ENCODE measurements at regions not wholly inside any gene's neighbourhood (a gene's known extent, or its start where the extent isn't known, plus 50 kb on each side); places are given as distances from the start of the nearest gene placed in this dataset.

DNA sequence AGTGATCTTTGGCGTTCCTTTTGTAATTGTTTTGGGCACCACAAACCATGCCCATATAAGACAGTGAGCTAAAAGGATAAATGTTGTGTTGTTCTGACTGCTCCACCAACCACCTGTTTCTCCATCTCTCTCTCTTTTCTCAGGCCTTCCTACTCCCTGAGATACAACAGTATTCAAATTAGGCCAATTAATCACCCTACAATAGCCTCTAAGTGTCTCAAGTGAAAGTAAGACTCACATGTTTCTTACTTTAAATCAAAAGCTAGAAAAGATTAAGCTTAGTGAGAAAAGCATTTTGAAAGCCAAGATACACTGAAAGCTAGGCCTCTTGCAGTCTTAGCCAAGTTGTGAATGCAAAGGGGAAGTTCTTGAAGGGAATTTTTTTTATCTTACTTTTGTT, 268.8 kb upstream of the NREP start:
- Histone ChIP-seq H3K4me2 (ENCODE audit: insufficient read depth, low read length, poor library complexity, severe bottlenecking) (no peak overlapping the region), H3K27ac (replicated peaks; ENCODE audit: low read length) (no peak overlapping the region), H2BK15ac (ENCODE audit: low read length) (no peak overlapping the region), H2BK12ac (ENCODE audit: low read length) (no peak overlapping the region), H2BK120ac (ENCODE audit: low read depth, low read length) (no peak overlapping the region), H3K9me3 (replicated peaks in 1 of 2; ENCODE audit: control insufficient read depth in 2 of 2, insufficient read depth in 1 of 2, low read depth in 1 of 2, low read length in 2 of 2) (no peaks in the 10 kb centered on the region), H4K91ac (ENCODE audit: low read depth, low read length, poor library complexity) (no peak overlapping the region), H2AFZ (ENCODE audit: low read length) (no peak overlapping the region), H3K18ac (ENCODE audit: low read length) (no peak overlapping the region), H3K14ac (ENCODE audit: low read length) (no peak overlapping the region), H3K4me1 (ENCODE audit: control insufficient read depth in 2 of 2, insufficient read depth in 1 of 2, low read depth in 1 of 2, low read length in 2 of 2) (no peaks in the 10 kb centered on the region), H3K9ac (ENCODE audit: low read depth, low read length, poor library complexity) (no peak overlapping the region), H3K27me3 (ENCODE audit: control insufficient read depth in 3 of 3, insufficient read depth in 3 of 3, low read depth in 1 of 3, low read length in 3 of 3) (no peaks in the 10 kb centered on the region), H2AK5ac (ENCODE audit: low read depth, low read length) (no peak overlapping the region), H2BK5ac (ENCODE audit: low read length) (no peak overlapping the region), H3K79me1 (ENCODE audit: low read depth, low read length) (no peaks in the 10 kb centered on the region), H4K8ac (ENCODE audit: low read depth, low read length) (no peak overlapping the region), H3K36me3 (replicated peaks in 1 of 2; ENCODE audit: control insufficient read depth in 2 of 2, insufficient read depth in 2 of 2, low read length in 2 of 2) (no peaks in the 10 kb centered on the region), H3K4me3 (ENCODE audit: low read length in 2 of 2) (no peak overlapping the region), H3K23ac (ENCODE audit: low read depth, low read length, poor library complexity) (no peak overlapping the region), H3K4ac (ENCODE audit: low read length) (no peak overlapping the region)
- no peak for DNase-seq (ENCODE audit: low spot score)
- no CpG with 5 or more reads among the region's 1 CpG for WGBS, 2 donors (ENCODE audit: extremely low coverage in 2 of 2, insufficient read length in 2 of 2, insufficient replicate concordance in 1 of 2)

DNA sequence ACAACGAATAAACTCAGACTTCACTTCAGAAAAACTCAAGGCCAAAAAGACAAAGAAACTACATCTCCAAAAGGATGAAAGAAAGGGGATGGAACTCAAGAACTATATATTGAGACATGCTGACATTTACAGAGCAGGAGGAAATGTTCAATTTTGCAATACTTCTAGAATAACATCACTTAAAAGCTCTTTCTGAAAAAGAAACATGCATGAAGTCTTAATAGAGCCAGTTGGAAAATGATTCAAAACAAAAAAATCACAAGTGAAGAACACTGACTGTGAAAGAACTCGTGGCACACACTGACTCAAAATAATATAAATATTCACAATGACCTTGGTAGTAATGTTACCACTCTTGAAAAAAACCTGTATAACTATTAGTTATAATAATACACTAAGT, 267.8 kb upstream of the NREP start:
- H3K14ac ChIP-seq (ENCODE audit: low read length) = no peak overlapping the region
- no peak overlapping the region for H2BK120ac ChIP-seq (ENCODE audit: low read depth, low read length)
- H3K23ac ChIP-seq (ENCODE audit: low read depth, low read length, poor library complexity) = no peak overlapping the region
- no peak overlapping the region for H4K8ac ChIP-seq (ENCODE audit: low read depth, low read length)
- no peak for DNase-seq (ENCODE audit: low spot score)
- H3K27ac ChIP-seq (replicated peaks; ENCODE audit: low read length) = no peak overlapping the region
- H3K4me1 ChIP-seq (ENCODE audit: control insufficient read depth in 2 of 2, insufficient read depth in 1 of 2, low read depth in 1 of 2, low read length in 2 of 2) = no peaks in the 10 kb centered on the region
- no peaks in the 10 kb centered on the region for H3K79me1 ChIP-seq (ENCODE audit: low read depth, low read length)
- no CpG with 5 or more reads among the region's 2 CpGs for WGBS, 2 donors (ENCODE audit: extremely low coverage in 2 of 2, insufficient read length in 2 of 2, insufficient replicate concordance in 1 of 2)
- no peak overlapping the region for H2AFZ ChIP-seq (ENCODE audit: low read length)
- H2BK5ac ChIP-seq (ENCODE audit: low read length) = no peak overlapping the region
- H2BK15ac ChIP-seq (ENCODE audit: low read length) = no peak overlapping the region
- no peak overlapping the region for H2BK12ac ChIP-seq (ENCODE audit: low read length)
- H3K36me3 ChIP-seq (replicated peaks in 1 of 2; ENCODE audit: control insufficient read depth in 2 of 2, insufficient read depth in 2 of 2, low read length in 2 of 2) = no peaks in the 10 kb centered on the region
- H4K91ac ChIP-seq (ENCODE audit: low read depth, low read length, poor library complexity) = no peak overlapping the region
- no peak overlapping the region for H3K9ac ChIP-seq (ENCODE audit: low read depth, low read length, poor library complexity)
- no peaks in the 10 kb centered on the region for H3K9me3 ChIP-seq (replicated peaks in 1 of 2; ENCODE audit: control insufficient read depth in 2 of 2, insufficient read depth in 1 of 2, low read depth in 1 of 2, low read length in 2 of 2)
- H3K18ac ChIP-seq (ENCODE audit: low read length) = no peak overlapping the region
- H3K4ac ChIP-seq (ENCODE audit: low read length) = no peak overlapping the region
- H2AK5ac ChIP-seq (ENCODE audit: low read depth, low read length) = no peak overlapping the region
- no peak overlapping the region for H3K4me3 ChIP-seq (ENCODE audit: low read length in 2 of 2)
- no peaks in the 10 kb centered on the region for H3K27me3 ChIP-seq (ENCODE audit: control insufficient read depth in 3 of 3, insufficient read depth in 3 of 3, low read depth in 1 of 3, low read length in 3 of 3)
- no peak overlapping the region for H3K4me2 ChIP-seq (ENCODE audit: insufficient read depth, low read length, poor library complexity, severe bottlenecking)

DNA sequence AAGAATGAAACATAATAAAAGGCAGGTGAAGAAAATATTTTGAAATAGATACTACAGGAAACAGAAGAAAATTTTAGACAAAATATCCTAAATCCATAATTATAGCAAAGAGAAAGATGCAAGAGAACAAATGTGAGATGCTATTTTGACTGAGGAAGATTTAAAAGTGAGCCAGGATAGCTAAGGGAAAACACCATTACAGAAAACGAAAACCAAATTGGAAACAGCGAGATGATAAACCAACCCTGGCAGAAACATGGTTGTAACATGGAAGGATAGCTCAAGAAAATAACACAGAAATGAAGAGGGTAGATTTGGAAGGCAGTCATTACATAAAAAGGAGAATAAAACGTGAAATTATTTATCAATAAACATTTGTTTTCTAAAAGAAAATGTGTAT, 267.2 kb upstream of the NREP start:
- H3K14ac ChIP-seq (ENCODE audit: low read length) = no peak overlapping the region
- no peak overlapping the region for H4K8ac ChIP-seq (ENCODE audit: low read depth, low read length)
- H3K9ac ChIP-seq (ENCODE audit: low read depth, low read length, poor library complexity) = no peak overlapping the region
- H2AFZ ChIP-seq (ENCODE audit: low read length) = no peak overlapping the region
- H2AK5ac ChIP-seq (ENCODE audit: low read depth, low read length) = no peak overlapping the region
- no peak for DNase-seq (ENCODE audit: low spot score)
- no peak overlapping the region for H4K91ac ChIP-seq (ENCODE audit: low read depth, low read length, poor library complexity)
- WGBS, 2 donors (ENCODE audit: extremely low coverage in 2 of 2, insufficient read length in 2 of 2, insufficient replicate concordance in 1 of 2) = no CpG with 5 or more reads among the region's 3 CpGs
- no peak overlapping the region for H2BK12ac ChIP-seq (ENCODE audit: low read length)
- no peak overlapping the region for H2BK5ac ChIP-seq (ENCODE audit: low read length)
- H3K4ac ChIP-seq (ENCODE audit: low read length) = no peak overlapping the region
- H3K9me3 ChIP-seq (replicated peaks in 1 of 2; ENCODE audit: control insufficient read depth in 2 of 2, insufficient read depth in 1 of 2, low read depth in 1 of 2, low read length in 2 of 2) = no peaks in the 10 kb centered on the region
- no peak overlapping the region for H3K23ac ChIP-seq (ENCODE audit: low read depth, low read length, poor library complexity)
- H2BK15ac ChIP-seq (ENCODE audit: low read length) = no peak overlapping the region
- H3K18ac ChIP-seq (ENCODE audit: low read length) = no peak overlapping the region
- H3K4me2 ChIP-seq (ENCODE audit: insufficient read depth, low read length, poor library complexity, severe bottlenecking) = no peak overlapping the region
- no peak overlapping the region for H3K4me3 ChIP-seq (ENCODE audit: low read length in 2 of 2)
- no peaks in the 10 kb centered on the region for H3K36me3 ChIP-seq (replicated peaks in 1 of 2; ENCODE audit: control insufficient read depth in 2 of 2, insufficient read depth in 2 of 2, low read length in 2 of 2)
- no peaks in the 10 kb centered on the region for H3K4me1 ChIP-seq (ENCODE audit: control insufficient read depth in 2 of 2, insufficient read depth in 1 of 2, low read depth in 1 of 2, low read length in 2 of 2)
- no peak overlapping the region for H3K27ac ChIP-seq (replicated peaks; ENCODE audit: low read length)
- no peaks in the 10 kb centered on the region for H3K27me3 ChIP-seq (ENCODE audit: control insufficient read depth in 3 of 3, insufficient read depth in 3 of 3, low read depth in 1 of 3, low read length in 3 of 3)
- H2BK120ac ChIP-seq (ENCODE audit: low read depth, low read length) = no peak overlapping the region
- H3K79me1 ChIP-seq (ENCODE audit: low read depth, low read length) = no peaks in the 10 kb centered on the region

DNA sequence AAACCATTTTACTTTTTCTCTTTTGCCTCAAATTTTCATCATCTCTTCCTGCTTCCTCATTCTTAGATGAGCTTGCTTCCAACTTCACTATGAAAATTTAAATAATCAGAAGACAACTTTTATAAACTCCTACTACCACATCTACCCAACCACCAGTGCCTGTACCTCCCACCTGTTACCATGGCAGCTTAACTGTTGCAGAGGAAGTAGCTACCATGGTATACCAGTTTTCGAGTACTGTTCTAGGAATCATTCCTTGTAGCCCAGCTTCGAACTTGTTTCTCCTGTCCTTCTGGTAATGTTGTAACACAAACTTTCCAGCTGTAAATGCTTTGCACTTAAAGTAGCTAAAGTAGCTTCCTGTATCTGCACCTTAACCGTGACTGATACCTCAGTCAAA, 266.8 kb upstream of the NREP start:
- no peaks in the 10 kb centered on the region for H3K9me3 ChIP-seq (replicated peaks in 1 of 2; ENCODE audit: control insufficient read depth in 2 of 2, insufficient read depth in 1 of 2, low read depth in 1 of 2, low read length in 2 of 2)

More for the DNA sequence above, 266.8 kb upstream of the NREP start:
- Histone ChIP-seq H2BK5ac (ENCODE audit: low read length) (no peak overlapping the region), H3K79me1 (ENCODE audit: low read depth, low read length) (no peaks in the 10 kb centered on the region), H3K9ac (ENCODE audit: low read depth, low read length, poor library complexity) (no peak overlapping the region), H3K4ac (ENCODE audit: low read length) (no peak overlapping the region), H3K36me3 (replicated peaks in 1 of 2; ENCODE audit: control insufficient read depth in 2 of 2, insufficient read depth in 2 of 2, low read length in 2 of 2) (no peaks in the 10 kb centered on the region), H2BK120ac (ENCODE audit: low read depth, low read length) (no peak overlapping the region), H3K27me3 (ENCODE audit: control insufficient read depth in 3 of 3, insufficient read depth in 3 of 3, low read depth in 1 of 3, low read length in 3 of 3) (no peaks in the 10 kb centered on the region), H3K18ac (ENCODE audit: low read length) (no peak overlapping the region), H3K4me2 (ENCODE audit: insufficient read depth, low read length, poor library complexity, severe bottlenecking) (no peak overlapping the region), H4K91ac (ENCODE audit: low read depth, low read length, poor library complexity) (no peak overlapping the region), H2BK12ac (ENCODE audit: low read length) (no peak overlapping the region), H3K4me1 (ENCODE audit: control insufficient read depth in 2 of 2, insufficient read depth in 1 of 2, low read depth in 1 of 2, low read length in 2 of 2) (no peaks in the 10 kb centered on the region), H3K4me3 (ENCODE audit: low read length in 2 of 2) (no peak overlapping the region), H3K14ac (ENCODE audit: low read length) (no peak overlapping the region), H3K27ac (replicated peaks; ENCODE audit: low read length) (no peak overlapping the region), H2AK5ac (ENCODE audit: low read depth, low read length) (no peak overlapping the region), H2BK15ac (ENCODE audit: low read length) (no peak overlapping the region), H2AFZ (ENCODE audit: low read length) (no peak overlapping the region), H4K8ac (ENCODE audit: low read depth, low read length) (no peak overlapping the region), H3K23ac (ENCODE audit: low read depth, low read length, poor library complexity) (no peak overlapping the region)
- WGBS, 2 donors (ENCODE audit: extremely low coverage in 2 of 2, insufficient read length in 2 of 2, insufficient replicate concordance in 1 of 2) = no CpG with 5 or more reads among the region's 3 CpGs
- DNase-seq (ENCODE audit: low spot score) = no peak
